HepG2 (cell line): ENCODE measurements at regions not wholly inside any gene's neighbourhood (a gene's known extent, or its start where the extent isn't known, plus 50 kb on each side); places are given as distances from the start of the nearest gene placed in this dataset.

Experiments
- CTCF ChIP-seq: sonication (generic); formaldehyde crosslinking; IDR thresholded peaks from 2 replicates; pipeline ENCODE4 v1.5.0; 2020; ENCODE audit warnings: mild to moderate bottlenecking, missing genetic modification reagents, moderate library complexity
- FOXP4 ChIP-seq: sonication (generic); formaldehyde crosslinking; IDR thresholded peaks from 2 replicates; pipeline ENCODE4 v1.4.0; 2020; ENCODE audit warnings: missing genetic modification reagents
- PRDM10 ChIP-seq: sonication (generic); formaldehyde crosslinking; IDR thresholded peaks from 2 replicates; pipeline ENCODE4 v1.4.0; 2020; ENCODE audit warnings: low read depth, missing genetic modification reagents
- SRF ChIP-seq: IDR thresholded peaks from 2 replicates; pipeline ENCODE4 v1.6.1; 2011; ENCODE audit warnings: mild to moderate bottlenecking, low read depth, low read length, moderate library complexity
- ZMYM2 ChIP-seq: sonication (generic); formaldehyde crosslinking; IDR thresholded peaks from 2 replicates; pipeline ENCODE4 v1.8.0; 2022; ENCODE audit warnings: mild to moderate bottlenecking, missing genetic modification reagents
- ZNF33A ChIP-seq: sonication (generic); formaldehyde crosslinking; IDR thresholded peaks from 2 replicates; pipeline ENCODE4 v1.5.1; 2020; ENCODE audit warnings: missing genetic modification reagents, mild to moderate bottlenecking, moderate library complexity, borderline replicate concordance

GRCh38 chr2:12321886-12322285 lies 394.9 kb upstream of the TRIB2 start:
- TF ChIP-seq CTCF (CRISPR knock-in tag) (no peak), FOXP4 (no peak), SRF (no peak), ZNF33A (CRISPR knock-in tag) (no peak), ZMYM2 (no peak), PRDM10 (CRISPR knock-in tag) (no peak)
